Activated CD8-positive, alpha-beta T cell treated with anti-CD3 and anti-CD28 coated beads for 36 hours (primary cell): ENCODE measurements at regions not wholly inside any gene's neighbourhood (a gene's known extent, or its start where the extent isn't known, plus 50 kb on each side); places are given as distances from the start of the nearest gene placed in this dataset.

ENCODE experiments used
- ATAC-seq: fragments of 200-7000 bp; cut with Tn5 transposase; one replicate; pipeline ENCODE4 v1.10.0; 2021; ENCODE audit warnings: mild to moderate bottlenecking, moderate library complexity
- CTCF ChIA-PET: fragments of 350-600 bp; sonication (Branson Sonifier 250); formaldehyde crosslinking; loops from one replicate; lab custom pipeline; 2021; ENCODE audit warnings: antibody characterized with exemption; lab: Charles Lee
- POLR2A ChIA-PET: fragments of 350-600 bp; sonication (Branson Sonifier 250); formaldehyde crosslinking; loops from one replicate; lab custom pipeline; 2021; ENCODE audit warnings: antibody characterized with exemption; lab: Charles Lee
- DNase-seq: peaks from one replicate; pipeline ENCODE4 v3.0.0-alpha.2; 2020
- H3K27ac Mint-ChIP-seq: one replicate; pipeline ENCODE4 v1.8.0; 2021; ENCODE audit warnings: mild to moderate bottlenecking, mixed read lengths
- H3K27me3 Mint-ChIP-seq: one replicate; pipeline ENCODE4 v1.8.0; 2021; ENCODE audit warnings: mixed read lengths
- H3K36me3 Mint-ChIP-seq: one replicate; pipeline ENCODE4 v1.8.0; 2021; ENCODE audit warnings: low read depth, mixed read lengths
- H3K4me1 Mint-ChIP-seq: one replicate; pipeline ENCODE4 v1.8.0; 2021; ENCODE audit warnings: low read depth, mixed read lengths
- H3K4me3 Mint-ChIP-seq: one replicate; pipeline ENCODE4 v1.8.0; 2021; ENCODE audit warnings: mild to moderate bottlenecking, moderate library complexity, mixed read lengths
- H3K9me3 Mint-ChIP-seq: one replicate; pipeline ENCODE4 v1.8.0; 2021; ENCODE audit warnings: mixed read lengths
- intact Hi-C: fragments of 100-400 bp; cut with micrococcal nuclease; formaldehyde crosslinking; loops from one replicate; pipeline ENCODE4 v1.10.0; 2022
- TF ChIP-seq, protein P1 (sequence below): fragments of 200-600 bp; IDR thresholded peaks from one replicate; pipeline ENCODE4 v1.8.0; 2022; ENCODE audit warnings: antibody characterized with exemption, mild to moderate bottlenecking

DNA sequence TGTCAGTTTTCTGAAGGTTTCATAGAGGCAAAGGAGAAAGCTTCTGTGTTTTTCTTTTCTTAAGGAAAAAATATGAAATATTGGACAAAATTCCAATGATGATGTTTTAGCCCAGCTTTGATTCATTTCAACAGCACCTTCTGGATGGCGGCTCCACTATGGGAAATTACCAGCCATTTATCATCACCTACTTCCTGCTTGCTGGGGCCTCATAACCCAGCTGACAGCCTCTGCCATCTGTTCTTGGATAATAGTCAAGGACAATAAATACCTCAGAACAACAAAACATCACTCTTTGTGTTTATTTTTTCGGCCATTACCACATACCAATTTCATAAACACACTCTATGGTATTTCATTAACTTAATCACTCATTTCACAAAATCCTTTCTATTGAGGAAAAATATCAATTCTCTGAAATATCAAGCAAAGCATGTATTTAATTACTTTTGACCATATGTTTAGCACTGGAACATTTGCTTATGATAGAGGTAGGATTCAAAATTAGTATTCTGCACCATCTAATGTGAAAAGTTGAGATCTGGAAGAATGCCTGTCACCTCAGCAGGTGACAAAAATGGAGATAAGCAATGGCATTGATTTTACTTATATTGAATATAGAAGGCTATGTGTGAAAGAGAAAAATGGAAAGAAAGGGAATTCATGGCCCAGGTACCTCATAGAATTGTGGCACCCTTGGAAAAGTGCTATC, 629.7 kb downstream of the LIG4 start:
- intact Hi-C loops, result no loop called here
- Mint-ChIP-seq H3K27me3 (no peaks in the 10 kb centered on the region), H3K27ac (no peak overlapping the region), H3K9me3 (no peaks in the 10 kb centered on the region), H3K4me1 (no peaks in the 10 kb centered on the region), H3K4me3 (no peak overlapping the region), H3K36me3 (no peaks in the 10 kb centered on the region)
- TF ChIP-seq, protein P1, sequence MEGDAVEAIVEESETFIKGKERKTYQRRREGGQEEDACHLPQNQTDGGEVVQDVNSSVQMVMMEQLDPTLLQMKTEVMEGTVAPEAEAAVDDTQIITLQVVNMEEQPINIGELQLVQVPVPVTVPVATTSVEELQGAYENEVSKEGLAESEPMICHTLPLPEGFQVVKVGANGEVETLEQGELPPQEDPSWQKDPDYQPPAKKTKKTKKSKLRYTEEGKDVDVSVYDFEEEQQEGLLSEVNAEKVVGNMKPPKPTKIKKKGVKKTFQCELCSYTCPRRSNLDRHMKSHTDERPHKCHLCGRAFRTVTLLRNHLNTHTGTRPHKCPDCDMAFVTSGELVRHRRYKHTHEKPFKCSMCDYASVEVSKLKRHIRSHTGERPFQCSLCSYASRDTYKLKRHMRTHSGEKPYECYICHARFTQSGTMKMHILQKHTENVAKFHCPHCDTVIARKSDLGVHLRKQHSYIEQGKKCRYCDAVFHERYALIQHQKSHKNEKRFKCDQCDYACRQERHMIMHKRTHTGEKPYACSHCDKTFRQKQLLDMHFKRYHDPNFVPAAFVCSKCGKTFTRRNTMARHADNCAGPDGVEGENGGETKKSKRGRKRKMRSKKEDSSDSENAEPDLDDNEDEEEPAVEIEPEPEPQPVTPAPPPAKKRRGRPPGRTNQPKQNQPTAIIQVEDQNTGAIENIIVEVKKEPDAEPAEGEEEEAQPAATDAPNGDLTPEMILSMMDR, result no peak
- DNase-seq (no peak), ATAC-seq (no peak)
- CTCF ChIA-PET, result no interaction called here
- POLR2A ChIA-PET, result no interaction called here

DNA sequence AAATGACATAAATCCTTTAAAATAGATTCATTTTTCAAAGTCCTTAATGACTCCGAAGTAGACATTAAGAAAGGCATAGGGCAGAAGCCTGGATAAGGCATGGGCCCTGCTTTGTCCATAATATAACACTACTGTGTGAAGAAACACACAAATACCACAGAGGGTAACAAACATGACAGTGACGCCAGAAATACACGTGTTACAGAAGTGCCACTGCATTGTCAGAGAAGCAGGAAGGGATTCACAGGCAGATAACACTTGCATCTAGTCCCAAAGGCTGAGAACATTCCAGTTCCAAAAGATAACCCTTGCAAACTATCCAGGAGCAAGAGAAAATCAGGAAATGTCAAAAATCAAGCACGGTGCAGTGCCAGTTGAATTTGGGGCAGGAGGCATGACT, 633.2 kb downstream of the LIG4 start:
- intact Hi-C loops, result no loop called here
- ChIA-PET CTCF (no interaction called here), POLR2A (no interaction called here)
- no peak for ATAC-seq
- Mint-ChIP-seq H3K36me3 (no peaks in the 10 kb centered on the region), H3K9me3 (peaks cover 9% of the 10 kb centered on the region), H3K27me3 (no peaks in the 10 kb centered on the region), H3K4me3 (no peak overlapping the region), H3K4me1 (no peaks in the 10 kb centered on the region), H3K27ac (no peak overlapping the region)
- TF ChIP-seq, protein P1, result no peak
- no peak for DNase-seq

DNA sequence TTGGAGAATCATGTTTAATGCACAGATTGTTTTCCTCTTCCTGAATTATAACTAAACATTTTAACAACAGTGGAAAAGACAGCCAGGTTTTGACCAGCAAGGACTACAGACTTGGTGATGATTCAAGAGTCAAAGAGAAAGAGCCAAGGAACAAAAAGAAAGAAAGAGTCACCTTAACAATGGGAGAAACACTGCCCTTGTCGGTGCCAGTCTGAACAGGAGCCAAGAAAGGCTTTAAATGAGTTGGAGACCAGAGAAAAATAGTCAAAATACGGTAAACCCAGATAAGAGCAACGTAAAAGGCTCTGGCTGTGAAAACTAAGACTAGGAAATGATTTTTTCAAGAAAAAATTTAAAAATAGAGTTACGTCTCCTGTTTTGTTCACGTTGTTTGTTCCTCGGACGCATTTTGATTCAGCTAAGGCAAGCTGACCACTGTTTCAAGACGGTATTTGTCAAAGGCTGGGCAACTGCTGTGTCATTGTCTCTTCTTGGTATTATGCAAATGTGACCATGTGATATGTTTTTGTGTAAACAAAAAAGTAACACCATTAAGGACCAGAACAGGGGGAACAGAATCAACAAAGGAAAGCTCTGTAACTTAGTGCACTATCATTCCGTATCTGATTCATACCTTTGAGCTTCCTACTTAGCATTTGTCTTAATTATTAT, 634.5 kb downstream of the LIG4 start:
- TF ChIP-seq, protein P1, result no peak
- Mint-ChIP-seq H3K27me3 (no peaks in the 10 kb centered on the region), H3K36me3 (no peaks in the 10 kb centered on the region), H3K9me3 (peaks cover 10% of the 10 kb centered on the region), H3K4me1 (no peaks in the 10 kb centered on the region), H3K4me3 (no peak overlapping the region), H3K27ac (no peak overlapping the region)
- intact Hi-C loops, result no loop called here
- no peak for DNase-seq
- POLR2A ChIA-PET, result no interaction called here
- CTCF ChIA-PET, result no interaction called here
- no peak for ATAC-seq

DNA sequence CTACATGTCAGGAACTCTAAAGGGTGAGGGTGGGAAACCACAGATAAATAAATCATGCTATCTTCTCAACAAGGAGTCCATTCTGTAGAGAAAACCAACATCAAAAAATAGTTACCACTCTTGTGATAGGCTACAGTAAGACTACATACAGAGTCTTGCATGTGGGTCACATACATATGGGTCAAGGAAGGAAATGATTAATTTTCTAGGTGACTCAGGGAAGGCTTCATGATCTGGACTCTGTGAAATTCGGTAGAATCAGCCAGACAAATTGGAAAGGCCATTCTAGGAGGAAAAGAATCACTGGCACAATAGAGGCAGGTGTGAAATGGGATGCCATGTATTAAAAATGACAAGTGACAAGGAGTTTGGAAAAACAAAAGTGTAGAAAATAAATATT, 638.9 kb downstream of the LIG4 start:
- Mint-ChIP-seq H3K9me3 (peaks cover 13% of the 10 kb centered on the region), H3K36me3 (no peaks in the 10 kb centered on the region), H3K27me3 (no peaks in the 10 kb centered on the region), H3K27ac (no peak overlapping the region), H3K4me1 (no peaks in the 10 kb centered on the region), H3K4me3 (no peak overlapping the region)
- CTCF ChIA-PET, result no interaction called here
- ATAC-seq (no peak), DNase-seq (no peak)
- POLR2A ChIA-PET, result no interaction called here
- TF ChIP-seq, protein P1, result no peak
- intact Hi-C loops, result no loop called here

DNA sequence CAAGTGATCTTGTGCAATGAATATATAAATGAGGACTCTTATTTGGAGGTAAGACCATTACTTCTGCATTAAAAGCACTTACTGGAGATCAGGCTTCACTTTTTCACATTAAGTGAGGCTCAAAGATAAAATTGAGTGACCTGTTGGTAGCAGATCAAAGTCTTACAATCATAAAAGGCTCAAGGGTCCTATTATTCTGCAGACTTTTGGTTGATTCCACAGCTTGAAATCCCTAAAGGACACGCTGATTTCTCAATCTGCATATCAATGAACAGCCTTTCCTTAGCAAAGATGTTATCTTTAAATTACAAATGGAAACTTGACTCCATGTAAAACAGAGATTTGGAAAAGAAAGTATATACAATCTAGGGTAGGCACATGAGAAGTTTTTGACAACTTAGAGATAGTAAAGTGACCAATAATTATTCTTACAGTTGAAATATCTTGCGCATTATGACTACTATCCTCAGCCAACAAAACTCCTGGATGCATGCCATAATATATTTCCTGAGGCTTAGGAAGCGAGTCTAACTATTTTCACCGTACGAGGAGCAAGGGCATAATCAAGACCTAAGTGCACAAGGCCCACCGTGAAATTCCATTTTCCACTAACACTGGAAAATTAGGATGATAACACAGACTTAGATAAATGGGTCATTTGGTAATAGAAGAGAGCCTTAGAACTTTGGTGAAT, 640.7 kb downstream of the LIG4 start:
- DNase-seq, result no peak
- Mint-ChIP-seq H3K27me3 (no peaks in the 10 kb centered on the region), H3K4me3 (no peak overlapping the region), H3K36me3 (no peaks in the 10 kb centered on the region), H3K9me3 (peaks cover 10% of the 10 kb centered on the region), H3K27ac (no peak overlapping the region), H3K4me1 (no peaks in the 10 kb centered on the region)
- ChIA-PET POLR2A (no interaction called here), CTCF (no interaction called here)
- TF ChIP-seq, protein P1, result no peak
- ATAC-seq, result no peak
- intact Hi-C loops, result no loop called here
